ENCODE measurements at regions not wholly inside any gene's neighbourhood (a gene's known extent, or its start where the extent isn't known, plus 50 kb on each side); places are given as distances from the start of the nearest gene placed in this dataset.

GRCh38 chr10:3270577-3271316 is 98.2 kb upstream of the PITRM1 start:
- no peak overlapping the region for H3K4me2 ChIP-seq (ENCODE audit: extremely low read depth, insufficient read depth, low read length)
- no peaks in the 10 kb centered on the region for H3K36me3 ChIP-seq (ENCODE audit: control insufficient read depth, insufficient read depth, low read length)
- peaks cover 6% of the 10 kb centered on the region for H3K27me3 ChIP-seq (ENCODE audit: control insufficient read depth, insufficient read depth, low read length)
- no peaks in the 10 kb centered on the region for H3K4me1 ChIP-seq (ENCODE audit: control insufficient read depth, extremely low read depth, insufficient read depth, low read length)
- no peak for DNase-seq (ENCODE audit: low read depth in 2 of 2)
- H3K9me3 ChIP-seq (ENCODE audit: control insufficient read depth, insufficient read depth, low read depth, low read length): no peaks in the 10 kb centered on the region
- H3K27ac ChIP-seq (ENCODE audit: insufficient read depth, low read length): no peak overlapping the region
- no peaks in the 10 kb centered on the region for H3K79me2 ChIP-seq (ENCODE audit: control insufficient read depth, insufficient read depth, low read length)
- no peak overlapping the region for H3K9ac ChIP-seq (ENCODE audit: insufficient read depth, low read length)
- no peak overlapping the region for H2AFZ ChIP-seq (ENCODE audit: low read length)
- no peaks in the 10 kb centered on the region for H4K20me1 ChIP-seq (ENCODE audit: control insufficient read depth, extremely low read depth, insufficient read depth, low read length)
- H3K4me3 ChIP-seq (replicated peaks in 1 of 4; ENCODE audit: control extremely low read depth in 1 of 4, insufficient read depth in 1 of 4, low read depth in 3 of 4, low read length in 4 of 4): no peak overlapping the region
- TF ChIP-seq EZH2 (IDR thresholded peaks at IDR 0.05; ENCODE audit: low read length, missing control alignments): no peak
- no peak for TF ChIP-seq CTCF (conservative IDR thresholded peaks at IDR 0.05 in 1 of 2, IDR thresholded peaks at IDR 0.05 in 1 of 2; ENCODE audit: low read depth in 1 of 2, low read length in 2 of 2)

- Histone ChIP-seq H3K9me3 (ENCODE audit: control insufficient read depth, insufficient read depth, low read depth, low read length) (no peaks in the 10 kb centered on the region), H3K9ac (ENCODE audit: insufficient read depth, low read length) (no peak overlapping the region), H4K20me1 (ENCODE audit: control insufficient read depth, extremely low read depth, insufficient read depth, low read length) (no peaks in the 10 kb centered on the region), H2AFZ (ENCODE audit: low read length) (no peak overlapping the region), H3K4me2 (ENCODE audit: extremely low read depth, insufficient read depth, low read length) (no peak overlapping the region), H3K4me1 (ENCODE audit: control insufficient read depth, extremely low read depth, insufficient read depth, low read length) (no peaks in the 10 kb centered on the region), H3K79me2 (ENCODE audit: control insufficient read depth, insufficient read depth, low read length) (no peaks in the 10 kb centered on the region), H3K36me3 (ENCODE audit: control insufficient read depth, insufficient read depth, low read length) (no peaks in the 10 kb centered on the region), H3K4me3 (replicated peaks in 1 of 4; ENCODE audit: control extremely low read depth in 1 of 4, insufficient read depth in 1 of 4, low read depth in 3 of 4, low read length in 4 of 4) (no peak overlapping the region), H3K27ac (ENCODE audit: insufficient read depth, low read length) (no peak overlapping the region), H3K27me3 (ENCODE audit: control insufficient read depth, insufficient read depth, low read length) (peaks cover 5% of the 10 kb centered on the region)
- TF ChIP-seq CTCF (conservative IDR thresholded peaks at IDR 0.05 in 1 of 2, IDR thresholded peaks at IDR 0.05 in 1 of 2; ENCODE audit: low read depth in 1 of 2, low read length in 2 of 2): no peak
- no peak for TF ChIP-seq EZH2 (IDR thresholded peaks at IDR 0.05; ENCODE audit: low read length, missing control alignments)
- DNase-seq (ENCODE audit: low read depth in 2 of 2): no peak
These were observed 95.4 kb upstream of the PITRM1 start for GRCh38 chr10:3268025-3268424.

- Histone ChIP-seq H3K4me2 (ENCODE audit: extremely low read depth, insufficient read depth, low read length) (no peak overlapping the region), H2AFZ (ENCODE audit: low read length) (no peak overlapping the region), H4K20me1 (ENCODE audit: control insufficient read depth, extremely low read depth, insufficient read depth, low read length) (no peaks in the 10 kb centered on the region), H3K27me3 (ENCODE audit: control insufficient read depth, insufficient read depth, low read length) (no peaks in the 10 kb centered on the region), H3K9ac (ENCODE audit: insufficient read depth, low read length) (no peak overlapping the region), H3K79me2 (ENCODE audit: control insufficient read depth, insufficient read depth, low read length) (no peaks in the 10 kb centered on the region), H3K27ac (ENCODE audit: insufficient read depth, low read length) (no peak overlapping the region), H3K4me1 (ENCODE audit: control insufficient read depth, extremely low read depth, insufficient read depth, low read length) (no peaks in the 10 kb centered on the region), H3K9me3 (ENCODE audit: control insufficient read depth, insufficient read depth, low read depth, low read length) (no peaks in the 10 kb centered on the region), H3K36me3 (ENCODE audit: control insufficient read depth, insufficient read depth, low read length) (no peaks in the 10 kb centered on the region), H3K4me3 (replicated peaks in 1 of 4; ENCODE audit: control extremely low read depth in 1 of 4, insufficient read depth in 1 of 4, low read depth in 3 of 4, low read length in 4 of 4) (no peak overlapping the region)
- DNase-seq (ENCODE audit: low read depth in 2 of 2): peak in 1 of 2 donors; percentile 68
- TF ChIP-seq CTCF (conservative IDR thresholded peaks at IDR 0.05 in 1 of 2, IDR thresholded peaks at IDR 0.05 in 1 of 2; ENCODE audit: low read depth in 1 of 2, low read length in 2 of 2): no peak
- no peak for TF ChIP-seq EZH2 (IDR thresholded peaks at IDR 0.05; ENCODE audit: low read length, missing control alignments)
These were observed 92.5 kb upstream of the PITRM1 start for GRCh38 chr10:3265088-3265487.
